Activated CD4-positive, alpha-beta memory T cell treated with anti-CD3 and anti-CD28 coated beads for 36 hours (primary cell): ENCODE measurements at regions not wholly inside any gene's neighbourhood (a gene's known extent, or its start where the extent isn't known, plus 50 kb on each side); places are given as distances from the start of the nearest gene placed in this dataset.

ENCODE experiments used
- CTCF ChIA-PET: fragments of 350-600 bp; sonication (Branson Sonifier 250); formaldehyde crosslinking; loops from one replicate; lab custom pipeline; 2021; ENCODE audit warnings: antibody characterized with exemption, inconsistent platforms; lab: Charles Lee
- POLR2A ChIA-PET: fragments of 350-600 bp; sonication (Branson Sonifier 250); formaldehyde crosslinking; loops from one replicate; lab custom pipeline; 2021; ENCODE audit warnings: antibody characterized with exemption; lab: Charles Lee
- DNase-seq: peaks from one replicate; pipeline ENCODE4 v3.0.0-alpha.2; 2020
- H3K27ac Mint-ChIP-seq: one replicate; pipeline ENCODE4 v1.8.0; 2021; ENCODE audit warnings: mixed read lengths
- H3K27me3 Mint-ChIP-seq: one replicate; pipeline ENCODE4 v1.8.0; 2021; ENCODE audit warnings: mixed read lengths
- H3K36me3 Mint-ChIP-seq: one replicate; pipeline ENCODE4 v1.8.0; 2021; ENCODE audit warnings: mixed read lengths
- H3K4me1 Mint-ChIP-seq: one replicate; pipeline ENCODE4 v1.8.0; 2021; ENCODE audit warnings: low read depth, mixed read lengths
- H3K4me3 Mint-ChIP-seq: one replicate; pipeline ENCODE4 v1.8.0; 2021; ENCODE audit warnings: mild to moderate bottlenecking, mixed read lengths
- H3K9me3 Mint-ChIP-seq: one replicate; pipeline ENCODE4 v1.8.0; 2021; ENCODE audit warnings: mixed read lengths
- intact Hi-C: fragments of 100-400 bp; cut with micrococcal nuclease; formaldehyde crosslinking; loops from one replicate; pipeline ENCODE4 v1.15.1; 2023

DNA sequence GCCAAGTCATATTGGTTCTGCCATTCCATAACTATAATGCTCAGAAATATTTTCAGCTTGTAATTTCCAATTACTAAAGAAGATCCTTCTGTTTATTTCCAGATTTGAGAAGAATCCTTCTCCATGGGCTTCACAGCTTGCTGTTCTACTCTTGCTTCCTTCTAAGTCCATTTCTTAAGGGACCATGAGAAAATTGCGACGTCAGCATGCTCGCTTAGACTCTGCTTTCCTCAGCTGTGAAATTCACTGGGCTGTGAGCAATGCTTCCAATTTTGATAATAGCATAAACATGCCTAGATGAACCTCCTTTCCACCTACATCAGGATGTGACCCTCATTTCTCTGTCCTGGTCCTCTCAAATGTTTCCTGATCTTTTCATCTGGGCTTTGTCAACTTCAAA lies 145.3 kb upstream of the CDH20 start:
- H3K27me3 Mint-ChIP-seq, result no peaks in the 10 kb centered on the region
- CTCF ChIA-PET, result no interaction called here

DNA sequence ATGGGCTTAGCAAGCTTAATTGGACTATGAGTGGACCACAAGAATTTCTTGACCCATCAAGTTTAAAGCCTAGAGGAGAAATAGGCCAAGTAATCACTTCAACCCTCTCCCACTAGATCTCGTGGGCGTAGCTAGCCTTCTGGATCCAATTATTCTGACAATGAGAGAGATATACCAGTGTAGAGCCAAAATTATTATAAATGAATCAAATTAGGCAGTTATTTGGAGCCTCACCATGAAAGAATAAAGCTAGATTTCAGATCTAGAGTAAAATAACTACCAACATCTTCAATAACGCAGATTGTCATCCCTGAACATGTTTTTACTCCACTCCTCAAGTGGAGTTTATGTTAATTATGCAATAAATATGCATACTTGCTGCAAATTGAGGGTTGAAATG lies 143.9 kb upstream of the CDH20 start:
- H3K27ac Mint-ChIP-seq, result no peak overlapping the region
- H3K9me3 Mint-ChIP-seq, result peaks cover 13% of the 10 kb centered on the region
- no peaks in the 10 kb centered on the region for H3K27me3 Mint-ChIP-seq
- no peaks in the 10 kb centered on the region for H3K36me3 Mint-ChIP-seq
- POLR2A ChIA-PET, result no interaction called here
- DNase-seq, result no peak
- intact Hi-C loops, result no loop called here
- no peaks in the 10 kb centered on the region for H3K4me1 Mint-ChIP-seq
- no peak overlapping the region for H3K4me3 Mint-ChIP-seq
- CTCF ChIA-PET, result no interaction called here

More for the DNA sequence above, 145.3 kb upstream of the CDH20 start:
- no peaks in the 10 kb centered on the region for H3K36me3 Mint-ChIP-seq
- H3K27ac Mint-ChIP-seq, result no peak overlapping the region
- intact Hi-C loops, result no loop called here
- POLR2A ChIA-PET, result no interaction called here
- no peaks in the 10 kb centered on the region for H3K4me1 Mint-ChIP-seq
- no peak overlapping the region for H3K4me3 Mint-ChIP-seq
- no peak for DNase-seq
- H3K9me3 Mint-ChIP-seq, result peaks cover 13% of the 10 kb centered on the region

DNA sequence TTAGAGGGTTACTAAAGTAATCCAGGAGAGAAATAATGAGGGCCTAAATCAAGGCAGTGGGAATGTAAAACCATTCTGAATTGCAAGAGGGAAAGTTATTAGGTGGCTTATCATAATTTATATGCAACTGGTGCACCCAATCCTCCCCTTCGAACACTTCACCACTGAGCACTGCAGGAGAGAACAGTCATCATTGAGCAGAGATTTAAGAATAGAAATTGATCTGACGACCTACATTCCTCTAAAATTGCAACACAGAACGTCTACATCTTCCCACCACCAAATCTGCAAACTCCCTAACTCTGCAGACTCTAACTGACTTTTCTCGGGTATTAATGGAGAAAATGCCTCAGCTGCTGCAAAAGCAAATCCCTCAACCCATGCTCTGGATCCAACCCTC lies 138.5 kb upstream of the CDH20 start:
- Mint-ChIP-seq H3K9me3 (peaks cover 11% of the 10 kb centered on the region), H3K27ac (no peak overlapping the region), H3K4me1 (no peaks in the 10 kb centered on the region), H3K36me3 (no peaks in the 10 kb centered on the region), H3K4me3 (no peak overlapping the region), H3K27me3 (no peaks in the 10 kb centered on the region)
- ChIA-PET CTCF (no interaction called here), POLR2A (no interaction called here)
- DNase-seq, result no peak
- intact Hi-C loops, result no loop called here

DNA sequence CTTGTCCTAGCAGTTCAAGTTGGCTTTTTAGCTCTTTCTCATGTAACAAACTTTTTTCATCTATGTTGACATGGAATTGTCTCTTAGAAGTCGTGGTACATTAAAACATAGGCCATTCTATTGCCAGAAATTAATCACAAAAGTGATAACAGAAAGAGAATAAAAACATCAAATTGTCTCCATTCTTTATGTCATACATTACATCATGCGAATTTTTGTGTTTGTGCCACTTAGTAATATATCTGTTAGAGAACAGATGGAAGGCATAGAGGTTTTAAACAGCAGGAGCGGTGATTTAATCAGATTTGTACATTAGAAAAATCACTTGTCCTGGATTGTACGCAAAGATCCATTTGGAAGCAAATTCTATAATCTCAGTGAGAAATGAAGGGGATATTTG lies 136.5 kb upstream of the CDH20 start:
- CTCF ChIA-PET, result no interaction called here
- Mint-ChIP-seq H3K36me3 (no peaks in the 10 kb centered on the region), H3K4me3 (no peak overlapping the region), H3K4me1 (no peaks in the 10 kb centered on the region), H3K27ac (no peak overlapping the region), H3K9me3 (peaks cover 11% of the 10 kb centered on the region), H3K27me3 (no peaks in the 10 kb centered on the region)
- POLR2A ChIA-PET, result no interaction called here
- DNase-seq, result no peak
- intact Hi-C loops, result no loop called here

DNA sequence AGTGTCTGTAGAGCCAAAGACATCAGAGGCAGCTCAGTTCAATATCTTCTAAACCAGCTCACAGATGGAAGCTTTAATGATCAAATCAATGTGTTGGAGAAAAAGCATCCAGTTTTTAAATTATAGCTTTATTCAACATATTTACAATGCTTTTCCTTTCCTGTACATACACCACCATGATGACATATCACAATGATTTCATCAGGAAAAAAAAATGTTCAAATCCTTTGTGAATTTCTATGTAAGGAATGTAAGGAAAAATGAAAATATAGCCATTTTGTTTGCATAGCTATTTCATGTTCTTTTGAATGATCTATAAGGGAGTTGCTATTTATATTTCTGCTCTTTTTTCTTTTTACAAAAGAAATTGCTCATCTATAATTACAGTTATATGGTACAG lies 134.7 kb upstream of the CDH20 start:
- peaks cover 2% of the 10 kb centered on the region for H3K9me3 Mint-ChIP-seq
- CTCF ChIA-PET, result no interaction called here

DNA sequence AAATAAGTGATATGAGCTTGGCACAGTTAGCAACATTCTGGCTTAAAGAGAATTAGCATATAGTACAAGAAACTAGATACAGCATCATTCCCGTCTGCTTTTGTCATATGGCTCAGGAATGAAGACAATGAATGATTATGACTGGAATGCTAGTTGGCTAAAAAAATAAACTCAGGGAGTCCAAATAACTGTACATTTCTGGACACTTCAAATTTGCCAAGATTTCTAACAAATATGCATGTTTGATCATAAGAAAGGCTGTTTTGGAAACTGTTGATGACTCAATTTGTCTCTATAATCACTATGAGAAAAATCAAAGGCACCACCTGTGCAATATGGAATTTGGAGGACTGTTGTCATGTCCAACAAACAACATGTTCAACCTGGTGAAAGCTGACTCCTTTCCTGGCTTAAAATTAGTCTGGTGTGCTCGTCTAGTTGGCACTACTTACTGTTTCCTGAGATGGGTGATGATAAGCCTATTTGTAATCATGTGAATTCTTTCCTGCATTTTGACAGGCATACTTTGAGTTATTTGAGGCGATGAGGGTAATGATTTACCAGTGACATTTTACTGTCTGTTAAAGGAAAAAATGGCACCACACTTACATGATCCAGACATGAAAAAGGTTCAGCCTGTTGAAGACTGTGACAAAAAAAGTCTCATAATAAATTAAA lies 133.9 kb upstream of the CDH20 start:
- Mint-ChIP-seq H3K27ac (no peak overlapping the region), H3K4me3 (no peak overlapping the region), H3K4me1 (no peaks in the 10 kb centered on the region), H3K9me3 (peaks cover 2% of the 10 kb centered on the region), H3K36me3 (no peaks in the 10 kb centered on the region), H3K27me3 (no peaks in the 10 kb centered on the region)
- intact Hi-C loops, result no loop called here
- ChIA-PET CTCF (interaction anchor here (0.7 kb wide), 1 partner anchor 822 kb away, joined by 3 read pairs; no protein-coding TSS in a partner anchor), POLR2A (no interaction called here)
- no peak for DNase-seq

More for the DNA sequence above, 134.7 kb upstream of the CDH20 start:
- Mint-ChIP-seq H3K27me3 (no peaks in the 10 kb centered on the region), H3K36me3 (no peaks in the 10 kb centered on the region), H3K27ac (no peak overlapping the region), H3K4me3 (no peak overlapping the region), H3K4me1 (no peaks in the 10 kb centered on the region)
- intact Hi-C loops, result no loop called here
- POLR2A ChIA-PET, result no interaction called here
- no peak for DNase-seq

DNA sequence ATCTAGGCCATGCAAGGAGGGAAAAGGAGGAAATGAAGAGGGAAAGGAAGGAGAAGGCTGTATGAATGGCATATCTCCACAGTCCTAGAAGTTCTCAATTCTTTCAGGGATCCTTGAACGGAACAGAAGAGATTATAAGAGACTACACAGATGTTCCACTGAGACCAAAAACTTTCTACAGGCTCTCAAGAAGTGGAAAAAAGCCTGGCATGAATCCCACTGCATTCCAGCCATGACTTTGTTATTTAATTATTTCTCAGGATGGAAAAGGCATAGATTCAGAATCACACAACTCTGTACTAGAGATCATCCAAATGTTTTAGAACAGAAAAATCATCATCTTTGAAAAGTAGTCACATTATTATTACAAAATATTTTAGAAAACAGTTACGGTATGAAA lies 131.7 kb upstream of the CDH20 start:
- Mint-ChIP-seq H3K27me3 (no peaks in the 10 kb centered on the region), H3K4me1 (no peaks in the 10 kb centered on the region), H3K36me3 (no peaks in the 10 kb centered on the region), H3K27ac (no peak overlapping the region), H3K9me3 (no peaks in the 10 kb centered on the region), H3K4me3 (no peak overlapping the region)
- DNase-seq, result no peak
- POLR2A ChIA-PET, result no interaction called here
- intact Hi-C loops, result no loop called here
- CTCF ChIA-PET, result no interaction called here

DNA sequence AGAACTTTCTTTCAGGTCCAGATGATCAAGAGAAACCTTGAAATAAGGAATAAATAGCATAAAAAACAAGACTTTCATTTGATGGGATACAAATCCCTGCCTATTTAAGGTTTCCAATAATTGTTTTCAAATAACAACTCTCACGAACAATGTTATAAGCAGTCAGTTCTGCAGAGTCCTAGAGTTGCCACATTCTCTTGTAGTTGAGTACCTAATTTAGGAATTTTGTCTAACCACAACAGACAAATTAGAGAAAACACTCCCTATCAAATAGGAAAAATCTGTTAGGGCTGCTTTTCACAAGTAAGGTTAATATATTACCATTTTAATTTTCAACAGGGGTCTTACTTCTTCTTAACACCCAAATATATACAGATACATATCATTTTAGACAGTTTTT lies 130.1 kb upstream of the CDH20 start:
- ChIA-PET CTCF (no interaction called here), POLR2A (no interaction called here)
- intact Hi-C loops, result no loop called here
- no peak for DNase-seq
- Mint-ChIP-seq H3K9me3 (no peaks in the 10 kb centered on the region), H3K4me3 (no peak overlapping the region), H3K36me3 (no peaks in the 10 kb centered on the region), H3K4me1 (no peaks in the 10 kb centered on the region), H3K27ac (no peak overlapping the region), H3K27me3 (no peaks in the 10 kb centered on the region)

DNA sequence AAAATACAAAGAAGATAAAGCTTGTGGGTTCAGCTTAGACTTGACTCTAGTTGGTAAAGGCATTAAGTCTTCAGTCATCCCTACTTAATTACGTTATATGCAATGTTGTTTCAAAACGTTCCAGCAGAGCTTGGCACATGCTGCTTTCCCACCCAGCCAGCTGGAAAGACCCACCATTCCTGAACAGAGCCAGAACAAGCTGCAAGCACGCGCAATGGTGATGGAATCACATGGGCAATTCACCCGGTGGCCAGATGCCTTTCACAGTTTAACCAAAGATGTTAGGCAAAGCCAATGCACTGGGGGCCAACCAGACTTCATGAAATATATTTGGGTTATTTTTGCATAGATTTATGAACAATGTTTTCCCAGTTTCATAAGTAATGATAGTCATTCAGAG lies 123.4 kb upstream of the CDH20 start:
- DNase-seq, result no peak
- POLR2A ChIA-PET, result no interaction called here
- Mint-ChIP-seq H3K9me3 (peaks cover 6% of the 10 kb centered on the region), H3K27ac (no peak overlapping the region), H3K27me3 (no peaks in the 10 kb centered on the region), H3K36me3 (no peaks in the 10 kb centered on the region), H3K4me3 (no peak overlapping the region), H3K4me1 (no peaks in the 10 kb centered on the region)
- intact Hi-C loops, result no loop called here
- CTCF ChIA-PET, result no interaction called here

DNA sequence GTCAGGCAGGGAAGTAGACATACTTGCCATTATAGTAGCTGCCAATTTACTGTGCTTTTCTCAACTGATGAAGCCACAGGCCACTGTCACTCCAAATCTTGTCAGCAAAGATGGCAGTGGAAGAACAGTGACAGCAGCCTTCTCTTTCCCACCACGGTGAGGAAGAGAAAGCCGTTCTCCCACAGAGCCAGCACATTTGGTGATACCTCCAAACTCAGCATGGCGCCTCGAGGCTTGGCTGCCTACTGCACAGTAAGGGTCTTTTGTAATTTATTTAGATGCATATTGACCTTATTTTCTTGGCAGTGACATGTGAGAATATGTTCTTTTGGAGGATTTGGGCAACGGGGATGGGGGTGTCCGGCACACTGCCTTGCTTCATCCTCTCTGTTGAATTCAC lies 117.2 kb upstream of the CDH20 start:
- ChIA-PET CTCF (no interaction called here), POLR2A (no interaction called here)
- Mint-ChIP-seq H3K4me1 (no peaks in the 10 kb centered on the region), H3K27ac (no peak overlapping the region), H3K36me3 (no peaks in the 10 kb centered on the region), H3K27me3 (no peaks in the 10 kb centered on the region), H3K9me3 (peaks cover 8% of the 10 kb centered on the region), H3K4me3 (no peak overlapping the region)
- intact Hi-C loops, result no loop called here
- no peak for DNase-seq

DNA sequence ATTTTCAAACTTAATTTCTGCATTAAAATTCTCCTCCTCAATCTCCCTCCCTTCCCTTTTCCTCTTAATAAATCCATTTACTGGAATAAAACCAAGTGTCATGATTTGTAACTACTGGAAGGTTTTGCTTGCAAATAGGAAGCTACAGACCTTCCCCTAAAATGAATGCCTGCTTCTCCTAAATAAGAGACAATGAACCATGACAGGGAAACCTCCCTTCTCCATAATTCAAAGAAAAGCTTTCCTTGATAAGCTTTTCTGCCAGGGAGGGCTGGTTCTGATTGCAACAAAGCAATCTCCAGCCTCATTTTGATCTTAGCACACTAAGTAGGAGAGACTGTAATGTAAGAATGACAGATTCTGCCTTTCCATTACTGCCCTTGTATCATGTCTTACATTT lies 111.0 kb upstream of the CDH20 start:
- Mint-ChIP-seq H3K36me3 (no peaks in the 10 kb centered on the region), H3K4me3 (no peak overlapping the region), H3K9me3 (no peaks in the 10 kb centered on the region), H3K27ac (no peak overlapping the region), H3K4me1 (no peaks in the 10 kb centered on the region), H3K27me3 (no peaks in the 10 kb centered on the region)
- ChIA-PET CTCF (no interaction called here), POLR2A (no interaction called here)
- DNase-seq, result no peak
- intact Hi-C loops, result no loop called here

DNA sequence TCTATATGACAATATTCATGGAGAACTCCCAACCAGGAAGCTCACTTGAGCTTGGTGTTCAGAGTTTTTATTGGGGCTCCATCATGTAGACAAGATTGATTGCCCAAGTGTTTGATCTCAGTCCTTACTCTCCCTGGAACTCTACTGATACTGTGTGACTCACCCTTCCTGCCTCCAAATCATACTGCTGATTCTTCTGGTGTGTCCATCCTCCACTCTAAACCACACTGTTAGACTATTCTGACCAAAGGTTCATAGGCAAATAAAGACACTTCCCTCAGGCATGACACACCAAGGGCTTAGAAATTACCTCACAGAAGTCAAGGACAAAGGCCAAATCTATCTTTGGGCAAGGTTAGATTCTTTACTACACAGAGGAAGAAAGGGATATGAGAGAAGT lies 107.9 kb upstream of the CDH20 start:
- H3K4me3 Mint-ChIP-seq, result no peak overlapping the region
- no peaks in the 10 kb centered on the region for H3K4me1 Mint-ChIP-seq
- no peak for DNase-seq
- no peaks in the 10 kb centered on the region for H3K36me3 Mint-ChIP-seq
- H3K27me3 Mint-ChIP-seq, result no peaks in the 10 kb centered on the region
- ChIA-PET POLR2A (no interaction called here), CTCF (no interaction called here)
- intact Hi-C loops, result no loop called here
- H3K27ac Mint-ChIP-seq, result no peak overlapping the region
- H3K9me3 Mint-ChIP-seq, result no peaks in the 10 kb centered on the region

DNA sequence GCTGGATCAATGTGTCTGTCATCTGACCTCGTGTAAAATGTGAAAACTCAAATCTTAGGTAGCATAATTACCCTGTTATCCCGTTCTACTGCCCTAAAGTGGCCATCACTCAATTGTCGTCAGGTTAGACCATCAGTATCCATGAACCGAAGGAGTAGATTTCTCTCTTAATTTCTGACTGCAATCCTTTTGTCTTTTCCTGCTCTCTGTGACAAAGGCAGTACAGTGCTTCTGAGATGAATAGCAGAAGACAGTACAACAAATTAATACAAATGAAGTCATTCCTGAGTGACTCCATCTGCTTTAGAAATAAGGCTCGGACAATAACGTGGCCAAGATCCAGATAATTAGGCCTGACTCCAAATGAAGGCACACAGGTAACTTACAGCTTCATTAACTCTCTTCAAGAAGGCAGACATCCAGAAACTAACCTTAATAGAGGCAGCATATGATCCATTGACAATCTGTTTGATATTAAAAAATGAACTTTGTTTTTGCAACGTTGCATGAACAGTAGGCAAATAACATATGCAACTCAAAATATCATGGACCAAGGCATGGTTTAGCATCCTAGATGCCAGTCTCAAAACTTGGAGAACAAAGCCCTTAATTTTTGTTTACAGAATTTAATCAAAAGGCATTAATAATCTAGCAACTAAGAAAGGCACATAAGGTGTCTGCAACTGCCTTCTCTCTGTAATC lies 96.7 kb upstream of the CDH20 start:
- no peaks in the 10 kb centered on the region for H3K27me3 Mint-ChIP-seq
- DNase-seq, result no peak
- no peaks in the 10 kb centered on the region for H3K36me3 Mint-ChIP-seq
- intact Hi-C loops, result no loop called here
- no peak overlapping the region for H3K4me3 Mint-ChIP-seq
- H3K4me1 Mint-ChIP-seq, result no peaks in the 10 kb centered on the region
- peaks cover 2% of the 10 kb centered on the region for H3K9me3 Mint-ChIP-seq
- H3K27ac Mint-ChIP-seq, result no peak overlapping the region
- CTCF ChIA-PET, result no interaction called here
- POLR2A ChIA-PET, result no interaction called here
